ENCODE measurements at regions not wholly inside any gene's neighbourhood (a gene's known extent, or its start where the extent isn't known, plus 50 kb on each side); places are given as distances from the start of the nearest gene placed in this dataset.

GRCh38 chr5:159735036-159735435, 181.2 kb upstream of the ADRA1B start:
- Histone ChIP-seq H3K4me2 (ENCODE audit: insufficient read depth, low read length) (no peak overlapping the region), H3K4me1 (ENCODE audit: insufficient read depth, low read length) (no peaks in the 10 kb centered on the region), H3K79me2 (ENCODE audit: insufficient read depth, low read length) (no peaks in the 10 kb centered on the region), H4K20me1 (ENCODE audit: insufficient read depth, low read length) (no peaks in the 10 kb centered on the region), H3K27ac (ENCODE audit: low read depth, low read length) (no peak overlapping the region), H3K36me3 (ENCODE audit: insufficient read depth, low read length) (no peaks in the 10 kb centered on the region), H3K4me3 (ENCODE audit: insufficient read depth, low read length) (no peak overlapping the region), H2AFZ (ENCODE audit: low read length) (no peak overlapping the region), H3K9me3 (ENCODE audit: low read depth, low read length) (no peaks in the 10 kb centered on the region), H3K27me3 (ENCODE audit: insufficient read depth, low read length) (no peaks in the 10 kb centered on the region)
- TF ChIP-seq CTCF (IDR thresholded peaks at IDR 0.05; ENCODE audit: extremely low read depth, low read depth, low read length) = no peak
- DNase-seq (ENCODE audit: insufficient read length, low spot score, missing footprints) = no peak

GRCh38 chr5:159735749-159736660, 180.3 kb upstream of the ADRA1B start:
- no peak for DNase-seq (ENCODE audit: insufficient read length, low spot score, missing footprints)
- no peaks in the 10 kb centered on the region for H3K36me3 ChIP-seq (ENCODE audit: insufficient read depth, low read length)
- no peaks in the 10 kb centered on the region for H3K4me1 ChIP-seq (ENCODE audit: insufficient read depth, low read length)

GRCh38 chr5:159736844-159737243, 179.4 kb upstream of the ADRA1B start:
- H3K79me2 ChIP-seq (ENCODE audit: insufficient read depth, low read length) = no peaks in the 10 kb centered on the region
- H4K20me1 ChIP-seq (ENCODE audit: insufficient read depth, low read length) = no peaks in the 10 kb centered on the region
- H3K4me3 ChIP-seq (ENCODE audit: insufficient read depth, low read length) = no peak overlapping the region
- no peaks in the 10 kb centered on the region for H3K9me3 ChIP-seq (ENCODE audit: low read depth, low read length)
- H3K36me3 ChIP-seq (ENCODE audit: insufficient read depth, low read length) = no peaks in the 10 kb centered on the region
- no peak overlapping the region for H2AFZ ChIP-seq (ENCODE audit: low read length)
- no peak for DNase-seq (ENCODE audit: insufficient read length, low spot score, missing footprints)
- no peaks in the 10 kb centered on the region for H3K4me1 ChIP-seq (ENCODE audit: insufficient read depth, low read length)
- H3K4me2 ChIP-seq (ENCODE audit: insufficient read depth, low read length) = no peak overlapping the region
- H3K27me3 ChIP-seq (ENCODE audit: insufficient read depth, low read length) = no peaks in the 10 kb centered on the region
- no peak overlapping the region for H3K27ac ChIP-seq (ENCODE audit: low read depth, low read length)
- no peak for TF ChIP-seq CTCF (IDR thresholded peaks at IDR 0.05; ENCODE audit: extremely low read depth, low read depth, low read length)

More at GRCh38 chr5:159735749-159736660, 180.3 kb upstream of the ADRA1B start:
- Histone ChIP-seq H2AFZ (ENCODE audit: low read length) (no peak overlapping the region), H3K4me2 (ENCODE audit: insufficient read depth, low read length) (no peak overlapping the region), H3K27ac (ENCODE audit: low read depth, low read length) (no peak overlapping the region), H3K9me3 (ENCODE audit: low read depth, low read length) (no peaks in the 10 kb centered on the region), H3K27me3 (ENCODE audit: insufficient read depth, low read length) (no peaks in the 10 kb centered on the region), H3K4me3 (ENCODE audit: insufficient read depth, low read length) (no peak overlapping the region), H4K20me1 (ENCODE audit: insufficient read depth, low read length) (no peaks in the 10 kb centered on the region), H3K79me2 (ENCODE audit: insufficient read depth, low read length) (no peaks in the 10 kb centered on the region)
- no peak for TF ChIP-seq CTCF (IDR thresholded peaks at IDR 0.05; ENCODE audit: extremely low read depth, low read depth, low read length)

GRCh38 chr5:159737263-159737662, 179.0 kb upstream of the ADRA1B start:
- H4K20me1 ChIP-seq (ENCODE audit: insufficient read depth, low read length) = no peaks in the 10 kb centered on the region
- H3K4me1 ChIP-seq (ENCODE audit: insufficient read depth, low read length) = no peaks in the 10 kb centered on the region
- H3K4me2 ChIP-seq (ENCODE audit: insufficient read depth, low read length) = no peak overlapping the region
- no peaks in the 10 kb centered on the region for H3K36me3 ChIP-seq (ENCODE audit: insufficient read depth, low read length)
- no peaks in the 10 kb centered on the region for H3K9me3 ChIP-seq (ENCODE audit: low read depth, low read length)
- no peak overlapping the region for H3K4me3 ChIP-seq (ENCODE audit: insufficient read depth, low read length)
- no peak overlapping the region for H2AFZ ChIP-seq (ENCODE audit: low read length)
- TF ChIP-seq CTCF (IDR thresholded peaks at IDR 0.05; ENCODE audit: extremely low read depth, low read depth, low read length) = no peak
- H3K27ac ChIP-seq (ENCODE audit: low read depth, low read length) = no peak overlapping the region
- H3K79me2 ChIP-seq (ENCODE audit: insufficient read depth, low read length) = no peaks in the 10 kb centered on the region
- no peaks in the 10 kb centered on the region for H3K27me3 ChIP-seq (ENCODE audit: insufficient read depth, low read length)
- no peak for DNase-seq (ENCODE audit: insufficient read length, low spot score, missing footprints)

Measured in osteoblast (primary cell).